ENCODE measurements at regions not wholly inside any gene's neighbourhood (a gene's known extent, or its start where the extent isn't known, plus 50 kb on each side); places are given as distances from the start of the nearest gene placed in this dataset.
A peak's percentile ranks its signal among the peaks of the same experiment; 100 is the strongest.
"Not testable (repeated sequence)": the region's sequence is repeated elsewhere in the genome, so short reads cannot be mapped to it uniquely, and the experiment has no call there.

DNA sequence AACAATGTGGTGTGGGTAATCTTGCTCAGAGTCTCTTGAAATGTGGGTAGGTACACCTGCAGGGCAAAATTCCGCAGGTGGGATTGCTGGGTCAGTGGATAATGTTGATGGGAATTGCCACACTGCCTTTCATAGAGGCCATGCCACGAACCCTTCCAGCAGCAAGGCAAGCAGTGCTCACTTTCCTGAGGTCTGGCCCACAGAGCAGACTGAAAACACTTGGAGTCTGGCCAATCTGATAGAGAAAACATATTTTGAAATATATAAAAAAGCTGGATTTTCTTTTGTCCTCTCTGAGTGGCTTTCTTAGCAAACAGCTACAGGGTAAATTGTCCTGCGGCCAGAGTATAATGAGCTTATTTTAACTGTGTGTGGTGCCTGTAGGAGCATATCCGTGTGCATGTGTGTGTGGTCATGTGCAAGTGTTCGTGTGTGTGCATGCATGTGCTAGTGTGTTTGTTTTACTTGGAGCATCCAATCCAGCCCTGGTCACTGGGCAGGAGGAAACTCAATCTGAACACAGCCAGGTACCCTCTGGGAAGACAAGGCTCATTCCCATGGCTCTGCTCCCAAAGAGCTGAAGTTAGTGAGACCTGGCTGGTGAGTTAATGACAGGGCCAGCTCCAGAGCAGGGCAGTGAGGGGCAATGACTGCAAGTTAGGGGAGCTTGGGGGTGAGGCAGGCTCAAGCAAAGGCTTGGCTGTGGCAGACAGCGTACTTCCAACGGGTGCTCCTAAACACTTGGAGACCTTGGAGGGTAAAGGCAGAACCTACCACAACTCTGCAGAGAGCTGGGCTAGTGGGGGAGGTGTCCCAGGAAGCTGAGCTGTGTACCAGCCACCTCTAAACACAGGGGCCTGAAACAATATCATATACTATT is 91.3 kb downstream of the PLXNA1 start:
- no peaks in the 10 kb centered on the region for H3K9me3 ChIP-seq
- no peak overlapping the region for H3K4me2 ChIP-seq
- 55% methylated on average over 7 of the region's 7 CpGs for WGBS (ENCODE audit: missing lambda C conversion rate)
- no peaks in the 10 kb centered on the region for H3K4me1 ChIP-seq
- FAIRE-seq (no peak), DNase-seq (ENCODE audit: low read depth in 1 of 2, low spot score in 1 of 2) (no peak), ATAC-seq (no peak)
- POLR2A ChIA-PET: no interaction called here
- H3K27ac ChIP-seq: no peak overlapping the region
- TF ChIP-seq, protein P1, sequence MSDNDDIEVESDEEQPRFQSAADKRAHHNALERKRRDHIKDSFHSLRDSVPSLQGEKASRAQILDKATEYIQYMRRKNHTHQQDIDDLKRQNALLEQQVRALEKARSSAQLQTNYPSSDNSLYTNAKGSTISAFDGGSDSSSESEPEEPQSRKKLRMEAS (IDR thresholded peaks at IDR 0.05): no peak
- TF ChIP-seq RARB (CRISPR knock-in tag; IDR thresholded peaks at IDR 0.05): no peak
- TF ChIP-seq, protein P2, sequence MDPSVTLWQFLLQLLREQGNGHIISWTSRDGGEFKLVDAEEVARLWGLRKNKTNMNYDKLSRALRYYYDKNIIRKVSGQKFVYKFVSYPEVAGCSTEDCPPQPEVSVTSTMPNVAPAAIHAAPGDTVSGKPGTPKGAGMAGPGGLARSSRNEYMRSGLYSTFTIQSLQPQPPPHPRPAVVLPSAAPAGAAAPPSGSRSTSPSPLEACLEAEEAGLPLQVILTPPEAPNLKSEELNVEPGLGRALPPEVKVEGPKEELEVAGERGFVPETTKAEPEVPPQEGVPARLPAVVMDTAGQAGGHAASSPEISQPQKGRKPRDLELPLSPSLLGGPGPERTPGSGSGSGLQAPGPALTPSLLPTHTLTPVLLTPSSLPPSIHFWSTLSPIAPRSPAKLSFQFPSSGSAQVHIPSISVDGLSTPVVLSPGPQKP (IDR thresholded peaks at IDR 0.05; ENCODE audit: low read depth, low read length): no peak
- no peak for TF ChIP-seq HOXA7 (CRISPR knock-in tag; IDR thresholded peaks at IDR 0.05)
- no peak for TF ChIP-seq FOSB (CRISPR knock-in tag; IDR thresholded peaks at IDR 0.05)
- TF ChIP-seq, protein P3, sequence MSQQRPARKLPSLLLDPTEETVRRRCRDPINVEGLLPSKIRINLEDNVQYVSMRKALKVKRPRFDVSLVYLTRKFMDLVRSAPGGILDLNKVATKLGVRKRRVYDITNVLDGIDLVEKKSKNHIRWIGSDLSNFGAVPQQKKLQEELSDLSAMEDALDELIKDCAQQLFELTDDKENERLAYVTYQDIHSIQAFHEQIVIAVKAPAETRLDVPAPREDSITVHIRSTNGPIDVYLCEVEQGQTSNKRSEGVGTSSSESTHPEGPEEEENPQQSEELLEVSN (IDR thresholded peaks at IDR 0.05; ENCODE audit: borderline replicate concordance, low read depth): no peak
- no peak for TF ChIP-seq RAD21 (conservative IDR thresholded peaks at IDR 0.05 in 1 of 2, IDR thresholded peaks at IDR 0.05 in 1 of 2)
- no peak for TF ChIP-seq MYC (IDR thresholded peaks at IDR 0.05; ENCODE audit: borderline replicate concordance, low read length)
- no peak for TF ChIP-seq MAZ (IDR thresholded peaks at IDR 0.05; ENCODE audit: borderline replicate concordance, low read depth, low read length)
- no peak for TF ChIP-seq MAFK (IDR thresholded peaks at IDR 0.05; ENCODE audit: partially characterized antibody)
- TF ChIP-seq RCOR1 (IDR thresholded peaks at IDR 0.05; ENCODE audit: low read depth, low read length): no peak
- TF ChIP-seq HDAC2 (IDR thresholded peaks at IDR 0.05): no peak
- TF ChIP-seq, protein P4, sequence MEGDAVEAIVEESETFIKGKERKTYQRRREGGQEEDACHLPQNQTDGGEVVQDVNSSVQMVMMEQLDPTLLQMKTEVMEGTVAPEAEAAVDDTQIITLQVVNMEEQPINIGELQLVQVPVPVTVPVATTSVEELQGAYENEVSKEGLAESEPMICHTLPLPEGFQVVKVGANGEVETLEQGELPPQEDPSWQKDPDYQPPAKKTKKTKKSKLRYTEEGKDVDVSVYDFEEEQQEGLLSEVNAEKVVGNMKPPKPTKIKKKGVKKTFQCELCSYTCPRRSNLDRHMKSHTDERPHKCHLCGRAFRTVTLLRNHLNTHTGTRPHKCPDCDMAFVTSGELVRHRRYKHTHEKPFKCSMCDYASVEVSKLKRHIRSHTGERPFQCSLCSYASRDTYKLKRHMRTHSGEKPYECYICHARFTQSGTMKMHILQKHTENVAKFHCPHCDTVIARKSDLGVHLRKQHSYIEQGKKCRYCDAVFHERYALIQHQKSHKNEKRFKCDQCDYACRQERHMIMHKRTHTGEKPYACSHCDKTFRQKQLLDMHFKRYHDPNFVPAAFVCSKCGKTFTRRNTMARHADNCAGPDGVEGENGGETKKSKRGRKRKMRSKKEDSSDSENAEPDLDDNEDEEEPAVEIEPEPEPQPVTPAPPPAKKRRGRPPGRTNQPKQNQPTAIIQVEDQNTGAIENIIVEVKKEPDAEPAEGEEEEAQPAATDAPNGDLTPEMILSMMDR (IDR thresholded peaks at IDR 0.05): no peak
- TF ChIP-seq HOXB13 (CRISPR knock-in tag; IDR thresholded peaks at IDR 0.05; ENCODE audit: low read depth): no peak
- TF ChIP-seq, protein P5, sequence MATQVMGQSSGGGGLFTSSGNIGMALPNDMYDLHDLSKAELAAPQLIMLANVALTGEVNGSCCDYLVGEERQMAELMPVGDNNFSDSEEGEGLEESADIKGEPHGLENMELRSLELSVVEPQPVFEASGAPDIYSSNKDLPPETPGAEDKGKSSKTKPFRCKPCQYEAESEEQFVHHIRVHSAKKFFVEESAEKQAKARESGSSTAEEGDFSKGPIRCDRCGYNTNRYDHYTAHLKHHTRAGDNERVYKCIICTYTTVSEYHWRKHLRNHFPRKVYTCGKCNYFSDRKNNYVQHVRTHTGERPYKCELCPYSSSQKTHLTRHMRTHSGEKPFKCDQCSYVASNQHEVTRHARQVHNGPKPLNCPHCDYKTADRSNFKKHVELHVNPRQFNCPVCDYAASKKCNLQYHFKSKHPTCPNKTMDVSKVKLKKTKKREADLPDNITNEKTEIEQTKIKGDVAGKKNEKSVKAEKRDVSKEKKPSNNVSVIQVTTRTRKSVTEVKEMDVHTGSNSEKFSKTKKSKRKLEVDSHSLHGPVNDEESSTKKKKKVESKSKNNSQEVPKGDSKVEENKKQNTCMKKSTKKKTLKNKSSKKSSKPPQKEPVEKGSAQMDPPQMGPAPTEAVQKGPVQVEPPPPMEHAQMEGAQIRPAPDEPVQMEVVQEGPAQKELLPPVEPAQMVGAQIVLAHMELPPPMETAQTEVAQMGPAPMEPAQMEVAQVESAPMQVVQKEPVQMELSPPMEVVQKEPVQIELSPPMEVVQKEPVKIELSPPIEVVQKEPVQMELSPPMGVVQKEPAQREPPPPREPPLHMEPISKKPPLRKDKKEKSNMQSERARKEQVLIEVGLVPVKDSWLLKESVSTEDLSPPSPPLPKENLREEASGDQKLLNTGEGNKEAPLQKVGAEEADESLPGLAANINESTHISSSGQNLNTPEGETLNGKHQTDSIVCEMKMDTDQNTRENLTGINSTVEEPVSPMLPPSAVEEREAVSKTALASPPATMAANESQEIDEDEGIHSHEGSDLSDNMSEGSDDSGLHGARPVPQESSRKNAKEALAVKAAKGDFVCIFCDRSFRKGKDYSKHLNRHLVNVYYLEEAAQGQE (IDR thresholded peaks at IDR 0.05): no peak
- TF ChIP-seq GATA3 (IDR thresholded peaks at IDR 0.05; ENCODE audit: borderline replicate concordance): no peak
- no peak overlapping the region for H3K4me3 ChIP-seq
- CTCF ChIA-PET: interaction anchor here (1.6 kb wide), 1 partner anchor 10 kb away, joined by 4 read pairs; no protein-coding TSS in a partner anchor

DNA sequence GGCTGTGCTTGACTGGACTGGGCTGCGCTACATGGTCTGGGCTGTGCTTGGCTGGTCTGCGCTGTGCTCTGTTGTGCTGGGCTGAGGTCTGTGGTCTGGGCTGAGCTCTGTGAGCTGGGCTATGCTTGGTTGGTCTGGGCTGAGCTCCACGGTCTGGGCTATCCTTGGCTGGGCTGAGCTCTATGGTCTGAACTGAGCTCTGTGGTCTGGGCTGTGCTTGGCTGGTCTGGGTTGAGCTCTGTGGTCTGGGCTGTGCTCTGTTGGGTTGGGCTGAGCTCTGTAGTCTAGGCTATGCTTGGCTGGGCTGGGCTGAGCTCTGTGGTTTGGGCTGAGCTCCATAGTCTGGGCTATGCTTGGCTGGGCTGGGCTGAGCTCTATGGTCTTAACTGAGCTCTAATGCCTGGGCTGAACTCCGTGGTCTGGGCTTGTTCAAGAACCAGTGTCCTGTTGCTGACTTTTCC is 92.0 kb downstream of the PLXNA1 start:
- Histone ChIP-seq H3K4me3 (no peak overlapping the region), H3K9me3 (no peaks in the 10 kb centered on the region), H3K27ac (no peak overlapping the region), H3K4me2 (no peak overlapping the region), H3K4me1 (no peaks in the 10 kb centered on the region)
- TF ChIP-seq RAD21 (conservative IDR thresholded peaks at IDR 0.05 in 1 of 2, IDR thresholded peaks at IDR 0.05 in 1 of 2): no peak
- TF ChIP-seq ZFP36 (IDR thresholded peaks at IDR 0.05; ENCODE audit: borderline replicate concordance, partially characterized antibody): no peak
- DNase-seq (ENCODE audit: low read depth in 1 of 2, low spot score in 1 of 2): no peak
- WGBS (ENCODE audit: missing lambda C conversion rate): 64% methylated on average over 4 of the region's 4 CpGs
- no peak for FAIRE-seq
- POLR2A ChIA-PET: no interaction called here
- CTCF ChIA-PET: interaction anchor here (1.6 kb wide), 1 partner anchor 10 kb away, joined by 4 read pairs; no protein-coding TSS in a partner anchor
- ATAC-seq: peak; percentile 47 to 77; a peak in 4 of 6 replicates

DNA sequence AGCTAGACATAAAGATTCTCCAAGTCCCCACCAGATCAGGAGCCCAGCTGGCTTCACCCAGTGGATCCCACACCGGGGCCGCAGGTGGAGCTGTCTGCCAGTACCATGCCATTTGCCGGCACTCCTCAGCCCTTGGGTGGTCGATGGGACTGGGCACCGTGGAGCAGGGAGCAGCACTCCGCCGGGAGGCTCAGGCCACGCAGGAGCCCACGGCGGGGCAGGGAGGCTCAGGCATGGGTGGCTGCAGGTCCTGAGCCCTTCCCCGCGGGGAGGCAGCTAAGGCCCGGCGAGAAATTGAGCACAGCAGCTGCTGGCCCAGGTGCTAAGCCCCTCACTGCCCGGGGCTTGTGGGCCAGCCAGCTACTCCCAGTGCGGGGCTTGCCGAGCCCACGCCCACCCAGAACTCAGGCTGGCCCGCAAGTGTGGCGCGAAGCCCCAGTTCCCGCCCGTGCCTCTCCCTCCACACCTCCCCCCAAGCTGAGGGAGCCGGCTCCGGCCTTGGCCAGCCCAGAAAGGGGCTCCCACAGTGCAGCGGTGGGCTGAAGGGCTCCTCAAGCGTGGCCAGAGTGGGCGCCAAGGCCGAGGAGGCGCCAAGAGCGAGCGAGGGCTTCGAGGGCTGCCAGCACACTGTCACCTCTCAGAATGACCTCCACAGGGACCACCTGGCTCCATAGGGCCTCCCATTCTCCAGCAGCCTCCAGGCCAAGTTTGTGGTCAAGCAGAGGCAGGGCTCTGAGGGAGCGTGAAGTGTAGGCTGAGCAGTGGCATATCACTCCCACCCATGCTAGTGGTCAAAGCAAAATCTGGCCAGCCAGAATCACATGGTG is 93.5 kb downstream of the PLXNA1 start:
- H3K27ac ChIP-seq; ATAC-seq; H3K4me2 ChIP-seq; H3K4me3 ChIP-seq; POLR2A ChIA-PET; H3K4me1 ChIP-seq; FAIRE-seq; CTCF ChIA-PET; H3K9me3 ChIP-seq; DNase-seq (ENCODE audit: low read depth in 1 of 2, low spot score in 1 of 2): not testable (repeated sequence)
- 69% methylated on average over 8 of the region's 34 CpGs for WGBS (ENCODE audit: missing lambda C conversion rate)

All from A549 (cell line).